ENCODE measurements at regions not wholly inside any gene's neighbourhood (a gene's known extent, or its start where the extent isn't known, plus 50 kb on each side); places are given as distances from the start of the nearest gene placed in this dataset.

DNA sequence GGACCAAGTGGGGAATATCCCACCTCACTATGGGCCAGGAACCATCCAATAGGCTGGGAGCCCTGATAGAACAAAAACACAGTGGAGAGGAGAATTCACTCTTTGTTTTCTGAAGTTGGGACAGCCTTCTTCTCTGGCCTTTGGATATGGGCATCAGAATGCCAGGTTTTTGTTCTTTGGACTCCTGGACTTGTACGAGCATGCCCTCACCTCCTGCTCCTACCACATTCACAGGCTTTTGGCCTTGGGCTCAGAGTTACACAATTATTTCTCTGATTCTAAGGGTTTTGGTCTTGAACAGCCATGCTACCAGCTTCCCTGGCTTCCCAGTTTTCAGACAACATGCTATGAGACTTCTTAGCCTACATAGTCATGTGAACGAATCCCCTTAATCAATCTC lies 732.9 kb upstream of the VRK2 start:
- TF ChIP-seq EZH2phosphoT487 (IDR thresholded peaks at IDR 0.05; ENCODE audit: insufficient read depth, low read depth), result no peak
- no peak for TF ChIP-seq EZH2 (IDR thresholded peaks at IDR 0.05; ENCODE audit: insufficient read depth, poor library complexity, severe bottlenecking)

Measured in GM23248 (cell line).